NCI-H1930 (cell line): ENCODE measurements at regions not wholly inside any gene's neighbourhood (a gene's known extent, or its start where the extent isn't known, plus 50 kb on each side); places are given as distances from the start of the nearest gene placed in this dataset.
"Not testable (repeated sequence)": the region's sequence is repeated elsewhere in the genome, so short reads cannot be mapped to it uniquely, and the experiment has no call there.

Source experiments
- DNase-seq, 2 experiments: peaks; one replicate each; lab custom pipeline; 2025; lab: John Stamatoyannopoulos, UW

DNA sequence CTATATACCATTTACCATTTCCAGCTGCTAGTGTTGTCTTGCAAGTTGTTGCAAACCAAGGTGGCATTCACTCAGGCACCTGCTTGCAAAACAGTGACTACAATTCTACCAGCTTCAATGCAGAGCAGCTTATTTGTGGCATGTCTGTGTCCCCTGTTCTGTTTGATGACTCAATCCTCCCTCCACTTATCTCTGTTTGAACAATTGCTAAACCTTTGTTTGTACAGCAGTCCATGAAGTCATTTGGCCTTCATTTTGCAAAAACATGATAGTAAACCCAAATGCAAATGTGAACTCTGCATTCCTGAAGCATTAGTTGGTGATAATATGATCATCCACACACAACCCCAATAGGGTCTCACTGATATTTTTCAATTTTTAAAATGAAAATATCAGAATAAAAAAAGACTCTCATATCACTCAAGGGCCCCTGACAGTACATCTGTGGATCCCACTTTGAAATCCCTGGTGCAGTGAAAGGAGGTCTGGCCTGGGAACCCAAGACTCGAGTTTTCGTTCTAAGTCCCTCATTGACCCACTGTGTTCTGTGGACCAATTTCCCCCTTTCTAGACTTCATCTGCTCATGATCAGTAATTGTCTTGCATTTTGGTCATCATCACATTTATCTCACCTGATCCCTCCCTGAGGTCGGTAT lies 425.4 kb downstream of the RPS24 start:
- DNase-seq, result peak; percentile 64 to 76

DNA sequence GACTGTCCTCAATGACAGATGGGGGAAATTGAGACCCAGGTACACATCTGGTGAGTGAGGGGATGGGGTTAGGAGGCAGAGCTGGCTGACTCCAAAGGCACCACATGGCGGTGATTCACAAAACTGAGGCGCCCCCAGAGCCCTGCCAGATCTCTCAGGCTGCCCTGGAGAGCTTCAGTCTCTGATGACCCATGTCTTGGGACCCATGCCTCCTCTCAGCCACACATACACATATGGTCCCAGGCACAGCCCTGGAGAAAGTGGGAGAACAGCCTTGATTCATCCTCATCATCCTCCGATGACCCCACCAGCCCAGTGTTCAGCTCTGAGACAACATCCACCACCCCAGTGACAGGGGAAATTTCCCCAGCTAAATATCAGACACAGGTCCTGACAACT lies 426.0 kb downstream of the RPS24 start:
- no peak for DNase-seq

DNA sequence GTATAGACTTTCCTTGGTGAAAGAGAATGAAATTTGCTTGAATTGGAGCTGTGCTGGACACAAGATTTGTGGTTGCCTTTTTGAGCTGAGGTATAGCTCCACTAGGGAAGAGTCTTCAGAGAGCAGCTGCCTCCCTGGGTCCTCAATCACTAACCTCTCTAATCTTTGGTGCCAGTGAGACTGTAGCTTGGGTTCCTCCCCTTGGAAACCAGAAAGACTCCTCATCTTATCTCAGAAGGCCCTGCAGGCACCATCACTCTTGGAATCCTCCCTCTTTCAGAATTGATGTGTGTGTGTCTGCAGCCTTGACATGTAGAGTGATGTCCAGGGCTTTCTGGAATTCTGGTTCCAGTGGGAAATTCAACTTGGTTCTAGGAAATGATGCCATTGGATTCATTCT lies 426.5 kb downstream of the RPS24 start:
- DNase-seq, result no peak

DNA sequence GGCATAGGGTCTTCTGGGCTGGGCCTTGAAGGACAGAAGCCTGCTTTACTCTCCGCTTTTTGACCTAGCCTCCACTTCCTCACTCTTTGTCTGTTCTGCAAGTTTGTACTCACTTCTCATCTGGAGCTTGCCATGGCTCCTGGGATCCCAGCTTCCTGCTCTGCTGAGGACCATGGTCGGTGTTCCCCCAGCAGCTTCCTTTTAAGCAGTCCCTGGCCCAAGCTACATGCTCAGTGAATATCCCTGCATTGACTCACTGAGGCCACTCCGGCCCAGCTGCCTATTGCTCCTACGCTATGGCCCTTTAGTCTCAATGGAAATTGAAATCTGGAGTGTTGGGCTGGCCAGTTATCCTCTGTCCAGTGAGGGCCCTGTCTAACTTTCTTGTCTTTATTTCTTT lies 427.7 kb downstream of the RPS24 start:
- DNase-seq, result no peak

DNA sequence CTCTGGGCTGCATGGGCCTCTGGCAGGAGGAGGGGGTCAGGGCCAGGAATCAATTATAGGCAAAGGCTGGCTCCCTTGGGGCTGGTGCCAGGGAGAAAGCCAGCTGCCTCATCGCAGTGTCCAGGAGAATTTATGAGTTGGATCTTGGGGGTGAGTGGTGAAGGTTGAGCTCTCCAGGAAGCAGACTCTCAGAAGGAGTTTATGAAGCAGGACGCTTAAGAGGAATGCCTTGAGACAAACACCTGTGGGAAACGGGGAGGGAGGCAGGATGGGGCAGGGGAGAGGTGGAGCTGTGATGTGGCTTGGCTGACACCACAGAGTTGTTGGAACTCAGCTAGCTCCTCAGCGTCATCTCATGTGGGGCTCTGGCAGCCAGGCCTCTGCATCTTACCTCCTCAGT lies 428.5 kb downstream of the RPS24 start:
- DNase-seq, result no peak

DNA sequence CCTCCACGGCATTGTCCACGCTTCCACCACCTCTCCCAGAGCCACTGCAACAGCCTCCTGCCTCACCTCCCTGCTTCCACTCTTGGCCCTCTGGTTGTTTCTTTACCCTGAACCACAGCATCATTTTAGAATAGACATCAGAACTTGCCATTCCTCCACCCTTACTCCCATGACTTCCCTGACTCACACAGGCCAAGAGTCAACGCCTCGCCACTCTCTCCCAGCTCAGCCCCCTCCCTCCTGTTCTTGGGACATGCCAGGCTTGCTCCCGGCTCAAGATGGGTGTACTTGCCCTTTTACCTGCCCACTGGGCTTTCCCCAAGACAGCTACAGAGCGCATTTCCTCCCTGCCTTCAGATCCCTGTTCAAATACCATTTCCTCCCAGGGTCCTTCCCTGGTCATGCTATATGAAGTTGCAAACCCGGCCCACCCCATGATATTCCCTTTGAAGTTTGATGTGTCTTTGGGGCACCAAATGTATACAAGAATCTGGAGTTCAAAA lies 429.1 kb downstream of the RPS24 start:
- DNase-seq, result no peak

DNA sequence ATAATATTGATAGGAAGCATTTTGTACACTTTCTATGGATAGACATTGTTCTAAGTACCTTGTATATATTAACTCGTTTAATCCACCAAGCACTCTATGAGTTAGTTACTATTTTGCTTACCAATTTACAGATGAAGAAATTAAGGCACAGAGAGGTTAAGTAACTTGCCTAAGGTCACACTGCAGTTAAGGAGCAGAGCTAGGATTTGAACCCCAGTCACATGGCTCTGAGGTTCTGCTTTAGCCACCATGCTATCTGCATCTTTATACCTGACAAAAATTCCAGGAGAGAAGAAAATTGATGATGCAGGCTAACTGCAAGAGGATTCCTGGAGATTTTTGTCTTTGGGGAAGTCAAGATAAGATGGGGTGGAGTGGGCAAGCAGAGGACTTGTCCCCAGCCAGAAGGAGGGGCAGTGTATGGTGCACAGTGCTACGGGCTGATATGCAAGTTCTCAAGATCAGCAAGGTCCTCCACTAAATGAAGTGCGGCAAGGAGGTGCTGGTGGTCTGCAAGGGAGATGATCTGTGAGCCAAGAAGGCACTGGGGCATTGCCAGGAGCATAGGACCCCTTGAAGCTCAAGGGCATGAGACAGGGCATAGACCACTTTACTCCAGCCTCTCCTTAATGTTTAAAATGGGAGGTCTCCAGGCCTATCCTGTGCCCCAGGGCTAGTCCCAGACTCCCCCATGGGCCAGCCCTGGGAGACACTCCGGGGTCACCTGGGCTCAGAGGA lies 430.6 kb downstream of the RPS24 start:
- no peak for DNase-seq

DNA sequence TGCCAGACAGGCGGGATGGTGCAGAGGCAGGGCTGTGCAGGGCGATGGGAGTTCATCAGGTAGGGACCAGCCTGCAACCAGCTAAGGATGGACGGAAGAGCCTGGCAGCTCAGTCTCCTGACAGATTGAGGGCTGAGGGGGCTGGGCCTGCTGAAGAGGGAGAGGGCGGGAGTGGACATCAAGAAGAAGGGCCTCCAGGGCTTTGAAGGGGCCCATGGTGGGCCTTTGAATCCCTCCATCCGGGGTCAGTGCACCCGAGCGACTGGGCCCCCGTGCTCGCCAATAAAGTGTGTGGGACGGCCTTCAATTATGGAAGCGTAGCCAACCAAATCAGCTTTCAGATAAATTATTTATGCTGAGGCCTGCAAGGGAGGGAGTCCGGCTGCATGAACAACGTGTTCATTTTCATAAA lies 431.2 kb downstream of the RPS24 start:
- DNase-seq, result no peak

DNA sequence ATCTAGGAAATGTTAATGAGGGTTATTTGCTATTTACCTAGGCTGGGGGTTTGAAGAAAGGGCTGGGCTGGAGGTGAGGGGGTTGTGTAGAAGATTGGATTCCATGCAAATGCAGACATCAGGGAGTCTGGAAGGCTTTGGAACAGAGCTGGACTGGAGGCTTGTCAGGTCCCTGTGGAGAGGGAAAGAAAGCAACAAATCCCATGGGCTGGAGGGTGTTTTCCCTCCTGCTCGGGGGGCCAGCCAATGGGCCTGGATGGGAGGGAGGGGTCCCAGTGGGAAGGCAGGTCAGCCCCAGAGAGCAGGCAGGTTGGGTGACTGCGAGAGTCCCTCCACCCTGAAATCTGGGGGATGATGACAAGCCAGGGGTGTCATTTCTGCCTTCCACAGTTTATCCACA lies 431.8 kb downstream of the RPS24 start:
- DNase-seq, result no peak

DNA sequence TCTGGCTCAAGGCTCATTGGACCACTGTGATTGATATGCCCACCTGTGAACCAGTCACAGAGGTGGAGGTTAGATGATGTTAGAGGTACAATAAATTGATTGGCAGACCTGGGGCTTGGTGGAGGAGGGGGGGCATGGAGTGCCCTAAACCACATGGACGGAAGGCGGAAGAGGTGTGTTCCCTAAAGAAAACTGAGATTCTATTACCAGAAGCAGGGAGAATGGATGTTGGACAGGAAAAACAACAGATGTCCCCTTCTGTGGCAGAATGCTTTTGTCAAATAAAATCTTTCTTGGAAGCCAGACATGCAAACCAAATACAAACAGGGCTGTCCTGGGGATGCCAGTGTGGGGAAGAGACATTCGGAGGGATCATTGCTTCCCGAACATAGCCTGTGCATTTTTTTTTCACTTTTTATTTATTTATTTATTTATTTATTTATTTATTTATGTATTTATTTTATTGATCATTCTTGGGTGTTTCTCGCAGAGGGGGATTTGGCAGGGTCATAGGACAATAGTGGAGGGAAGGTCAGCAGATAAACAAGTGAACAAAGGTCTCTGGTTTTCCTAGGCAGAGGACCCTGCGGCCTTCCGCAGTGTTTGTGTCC lies 433.9 kb downstream of the RPS24 start:
- no peak for DNase-seq

DNA sequence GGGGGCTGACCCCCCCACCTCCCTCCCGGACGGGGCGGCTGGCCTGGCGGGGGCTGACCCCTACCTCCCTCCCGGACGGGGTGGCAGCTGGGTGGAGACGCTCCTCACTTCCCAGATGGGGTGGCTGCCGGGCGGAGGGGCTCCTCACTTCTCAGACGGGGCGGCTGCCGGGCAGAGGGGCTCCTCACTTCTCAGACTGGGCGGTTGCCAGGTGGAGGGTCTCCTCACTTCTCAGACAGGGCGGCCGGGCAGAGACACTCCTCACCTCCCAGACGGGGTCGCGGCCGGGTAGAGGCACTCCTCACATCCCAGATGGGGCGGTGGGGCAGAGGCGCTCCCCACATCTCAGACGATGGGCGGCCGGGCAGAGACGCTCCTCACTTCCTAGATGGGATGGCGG lies 435.1 kb downstream of the RPS24 start:
- DNase-seq, result not testable (repeated sequence)

DNA sequence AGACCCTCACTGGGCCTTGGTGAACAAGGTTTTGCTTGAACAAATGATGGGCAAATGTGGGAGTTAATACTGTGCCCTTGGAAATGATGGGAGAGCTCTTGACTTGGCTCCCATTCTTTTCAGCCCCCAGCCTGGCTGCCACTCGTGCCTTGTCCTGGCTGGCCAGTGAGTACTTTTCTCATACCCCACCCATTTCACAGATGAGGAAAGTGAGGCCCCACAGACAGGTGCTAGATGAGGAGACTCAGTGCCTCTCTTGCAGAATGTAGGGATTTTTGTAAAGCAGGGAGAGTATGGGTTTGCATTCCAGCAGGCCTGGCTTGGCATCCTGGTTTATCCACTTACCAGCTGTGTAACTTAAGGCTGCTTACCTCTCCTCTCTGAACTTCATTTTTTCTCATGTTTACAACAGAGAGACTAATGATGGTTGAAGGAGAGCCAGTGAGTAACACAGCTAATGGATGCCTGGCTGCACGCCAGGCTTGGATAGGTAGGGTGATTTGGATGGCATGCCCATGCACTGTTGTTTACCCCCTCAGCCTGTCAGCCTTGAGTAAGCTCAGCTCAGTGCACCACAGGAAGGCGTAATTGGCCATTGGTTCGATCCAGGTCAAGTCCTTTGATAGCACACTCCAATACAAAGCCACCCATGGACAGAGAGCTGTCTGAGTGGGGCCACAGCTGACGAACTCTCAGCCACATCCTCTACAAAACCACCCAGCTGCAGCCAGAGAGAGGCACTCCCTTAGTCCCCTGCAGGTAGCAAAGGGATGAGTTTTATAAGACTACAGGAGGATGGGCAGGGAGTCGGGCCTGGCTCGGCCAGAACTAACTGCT lies 436.8 kb downstream of the RPS24 start:
- no peak for DNase-seq

DNA sequence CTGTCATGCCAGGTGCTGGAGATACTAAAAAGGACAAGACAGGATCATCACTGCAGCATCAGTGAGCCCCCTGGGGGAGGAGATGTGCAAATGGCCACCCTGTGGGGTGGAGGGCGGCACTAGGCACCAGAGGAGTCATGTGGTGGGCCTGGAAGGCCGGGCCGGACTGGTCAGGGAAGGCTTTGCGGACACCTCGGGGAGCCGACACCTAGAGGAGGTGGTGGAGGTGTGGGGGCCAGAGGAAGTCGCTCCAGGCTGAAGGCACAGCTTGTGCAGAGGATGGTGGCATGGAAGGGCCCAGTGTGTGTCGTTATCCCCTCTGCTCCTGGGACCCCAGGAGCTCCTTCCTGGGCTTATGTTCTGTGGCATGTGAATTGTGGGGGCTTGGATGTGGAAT lies 437.7 kb downstream of the RPS24 start:
- DNase-seq, result no peak

DNA sequence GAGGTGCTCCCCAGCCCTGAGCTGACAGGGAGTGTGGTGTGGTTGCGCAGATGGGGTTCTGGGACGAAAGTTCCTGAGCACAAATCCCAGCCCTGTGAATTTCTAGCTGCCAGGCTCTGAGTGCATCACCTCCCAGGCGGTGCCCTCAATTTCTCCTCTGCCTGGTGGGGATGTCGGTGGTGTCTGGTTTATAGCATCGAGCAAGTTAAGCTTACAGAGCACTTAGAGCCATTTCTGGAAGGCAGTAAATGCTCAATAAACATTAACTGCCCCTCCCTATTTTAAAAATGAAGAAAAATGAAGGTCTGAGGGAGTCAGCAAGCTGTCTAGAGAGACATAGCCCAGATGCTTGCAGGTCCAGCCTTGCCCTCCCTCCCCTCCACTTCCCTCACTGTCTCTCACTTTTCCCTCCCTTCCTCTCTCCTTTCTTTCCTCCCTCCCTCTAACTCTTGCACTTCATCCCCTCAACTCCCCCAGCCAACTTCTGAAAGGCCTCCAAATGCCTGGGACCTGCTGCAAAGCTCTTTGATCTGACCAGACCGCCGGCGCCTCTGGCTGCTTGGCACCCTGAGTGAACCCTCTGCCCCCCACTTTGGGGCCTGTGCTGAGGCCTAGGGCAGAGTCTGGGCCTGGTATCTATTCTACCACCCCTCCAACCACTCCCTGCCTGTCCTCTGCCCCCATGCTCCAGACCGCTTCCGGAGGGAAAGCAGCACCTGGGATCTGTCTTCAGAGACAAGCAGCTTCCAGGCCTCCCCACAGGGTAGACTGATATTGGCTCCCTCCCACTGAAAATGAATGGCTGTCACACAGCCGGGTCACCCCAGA lies 438.3 kb downstream of the RPS24 start:
- no peak for DNase-seq

DNA sequence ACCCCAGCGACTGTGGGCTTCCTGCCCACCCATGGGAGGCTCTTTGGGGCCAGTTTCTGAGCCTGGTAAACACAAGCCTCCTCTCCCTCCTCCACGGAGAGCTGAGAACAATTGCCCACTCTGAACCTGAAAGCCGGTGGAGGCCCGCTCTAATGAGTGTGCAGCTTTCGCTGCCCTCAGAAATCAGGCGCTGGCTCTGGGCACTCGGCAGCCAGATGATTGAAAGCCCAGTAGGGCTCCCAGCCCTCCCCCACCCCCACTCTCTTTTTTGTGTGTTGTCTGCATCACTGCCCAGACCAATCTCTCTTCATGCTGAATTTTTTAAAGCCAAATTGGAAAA lies 438.9 kb downstream of the RPS24 start:
- no peak for DNase-seq

DNA sequence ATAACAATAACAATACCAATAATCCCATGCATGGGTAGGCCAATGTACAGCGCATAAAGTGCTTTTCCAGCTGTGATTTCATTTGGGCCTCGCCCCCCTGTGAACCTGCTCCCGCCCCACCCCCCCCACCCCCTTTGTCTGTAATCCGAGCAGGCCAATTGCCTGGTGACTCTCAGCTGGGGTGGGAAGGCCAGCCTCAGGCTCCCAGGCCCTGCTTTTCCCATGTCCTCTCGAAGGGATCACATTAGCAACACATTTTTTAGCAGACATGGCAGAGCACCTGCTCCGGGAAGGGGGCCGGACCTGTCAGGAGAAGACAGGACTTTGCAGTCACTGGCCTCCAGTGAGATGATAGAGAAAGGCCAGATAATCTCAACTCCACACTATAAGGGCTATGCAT lies 439.3 kb downstream of the RPS24 start:
- no peak for DNase-seq

DNA sequence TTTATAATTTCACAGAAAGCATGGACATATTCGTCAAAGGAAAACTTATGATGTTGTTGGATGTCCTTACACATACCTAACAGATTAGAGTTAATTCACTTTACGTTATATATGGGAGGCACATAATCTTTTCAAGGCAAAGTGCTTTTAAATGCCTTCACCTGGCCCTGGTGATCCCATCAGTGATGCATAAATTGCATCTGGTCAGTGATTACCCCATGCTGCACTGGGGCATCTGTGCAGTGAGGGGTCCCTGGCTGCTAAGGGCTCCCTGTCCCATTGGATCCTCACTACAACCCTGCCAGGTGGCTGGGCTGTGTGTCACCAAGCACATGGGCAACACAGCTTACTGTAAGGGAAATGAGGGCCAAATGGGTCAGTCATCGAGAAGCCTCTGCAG lies 441.1 kb downstream of the RPS24 start:
- DNase-seq, result no peak

DNA sequence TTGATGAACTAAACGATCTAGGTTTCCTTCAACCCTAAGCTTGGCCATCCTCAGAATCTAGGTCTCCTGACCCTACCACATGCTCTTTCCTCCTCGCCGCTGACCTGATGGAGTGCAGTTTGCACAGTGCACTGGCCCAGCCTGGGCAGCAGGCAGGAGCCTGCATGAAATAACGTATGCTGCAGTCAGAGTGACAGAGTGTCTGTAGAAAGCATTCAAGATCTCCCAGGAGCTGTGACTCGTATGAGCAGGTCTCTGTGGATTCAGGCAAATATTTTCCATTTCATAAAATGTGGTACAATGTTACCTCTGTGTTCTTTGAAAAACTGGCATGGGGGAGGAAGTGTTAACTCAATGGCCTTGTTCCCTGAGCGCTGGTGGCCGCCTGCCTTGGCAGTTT lies 441.8 kb downstream of the RPS24 start:
- DNase-seq, result no peak

DNA sequence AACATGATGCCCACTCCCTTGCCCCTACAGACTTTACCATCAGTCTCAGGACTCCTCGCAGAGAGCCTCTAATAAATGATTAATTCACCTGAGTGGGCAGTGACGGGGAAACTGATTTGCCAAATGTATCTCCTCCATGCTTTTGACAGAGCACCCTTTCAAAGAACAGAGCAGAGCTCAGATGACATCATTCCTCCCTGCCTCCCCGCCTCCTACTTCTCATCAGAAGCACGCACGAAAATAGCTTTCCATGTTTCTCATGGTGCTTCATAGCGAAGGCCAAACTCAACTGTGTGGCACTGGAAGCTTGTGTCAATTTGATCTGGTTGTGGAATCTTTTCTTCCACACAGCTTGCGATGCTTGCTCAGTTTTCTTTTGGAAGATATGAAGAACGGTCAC lies 442.5 kb downstream of the RPS24 start:
- DNase-seq, result no peak

DNA sequence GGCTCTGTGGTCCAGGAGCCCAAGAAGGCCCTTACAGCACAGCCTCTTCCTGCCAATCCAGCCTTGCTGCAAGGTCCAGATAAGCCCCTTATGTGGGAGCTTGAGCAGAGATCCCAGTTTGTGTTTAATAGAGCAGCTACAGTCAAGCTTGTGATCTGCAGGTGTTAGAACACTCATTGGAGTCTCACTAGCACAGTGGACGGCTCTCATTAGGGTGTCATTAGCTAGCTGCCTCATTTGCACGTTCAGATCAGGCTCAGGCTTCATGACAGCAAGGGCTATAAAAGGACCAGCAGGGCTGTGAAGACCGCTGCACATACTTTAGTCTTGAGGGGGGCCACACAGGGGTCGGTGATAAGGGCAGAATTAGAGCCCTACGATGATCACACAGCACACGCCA lies 443.2 kb downstream of the RPS24 start:
- no peak for DNase-seq

DNA sequence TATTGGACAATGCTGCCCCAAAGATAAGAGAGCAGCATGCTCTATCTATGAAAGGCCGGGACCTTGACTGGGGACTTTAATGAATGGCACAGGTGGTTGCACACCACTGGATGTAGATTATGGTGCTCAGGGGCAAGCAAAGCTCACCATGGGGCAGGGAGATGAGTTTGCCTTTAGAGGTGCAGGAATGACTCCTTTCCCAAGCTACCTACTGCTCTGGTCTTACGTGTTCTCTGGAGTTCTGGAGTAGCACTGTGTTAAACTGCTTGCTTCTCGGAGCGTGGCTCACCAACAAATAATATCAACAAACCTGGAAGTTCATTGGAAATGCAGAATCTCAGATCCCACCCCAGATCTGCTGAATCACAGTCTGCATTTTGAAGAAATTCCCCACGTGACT lies 445.3 kb downstream of the RPS24 start:
- no peak for DNase-seq

DNA sequence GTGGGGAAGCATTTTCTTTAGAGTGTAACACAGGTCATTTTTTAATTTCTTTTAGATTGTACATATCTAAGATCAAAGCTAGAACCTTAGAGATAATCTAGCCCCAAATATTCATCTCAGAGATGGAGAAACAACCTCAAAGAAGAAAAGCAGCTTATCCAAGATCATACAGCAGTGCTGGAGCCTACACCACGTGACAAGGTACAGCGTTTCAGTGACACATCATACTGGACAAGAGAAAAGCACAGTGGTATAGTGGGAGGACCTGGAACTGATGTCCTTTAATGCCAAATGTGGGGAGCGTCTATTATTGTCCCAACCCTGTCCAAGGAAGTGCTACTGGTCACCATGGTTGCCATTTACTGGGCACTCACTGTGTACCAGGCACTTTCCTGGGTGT lies 445.8 kb downstream of the RPS24 start:
- no peak for DNase-seq
